ENCODE measurements at regions not wholly inside any gene's neighbourhood (a gene's known extent, or its start where the extent isn't known, plus 50 kb on each side); places are given as distances from the start of the nearest gene placed in this dataset.
"Not testable (repeated sequence)": the region's sequence is repeated elsewhere in the genome, so short reads cannot be mapped to it uniquely, and the experiment has no call there.

DNA sequence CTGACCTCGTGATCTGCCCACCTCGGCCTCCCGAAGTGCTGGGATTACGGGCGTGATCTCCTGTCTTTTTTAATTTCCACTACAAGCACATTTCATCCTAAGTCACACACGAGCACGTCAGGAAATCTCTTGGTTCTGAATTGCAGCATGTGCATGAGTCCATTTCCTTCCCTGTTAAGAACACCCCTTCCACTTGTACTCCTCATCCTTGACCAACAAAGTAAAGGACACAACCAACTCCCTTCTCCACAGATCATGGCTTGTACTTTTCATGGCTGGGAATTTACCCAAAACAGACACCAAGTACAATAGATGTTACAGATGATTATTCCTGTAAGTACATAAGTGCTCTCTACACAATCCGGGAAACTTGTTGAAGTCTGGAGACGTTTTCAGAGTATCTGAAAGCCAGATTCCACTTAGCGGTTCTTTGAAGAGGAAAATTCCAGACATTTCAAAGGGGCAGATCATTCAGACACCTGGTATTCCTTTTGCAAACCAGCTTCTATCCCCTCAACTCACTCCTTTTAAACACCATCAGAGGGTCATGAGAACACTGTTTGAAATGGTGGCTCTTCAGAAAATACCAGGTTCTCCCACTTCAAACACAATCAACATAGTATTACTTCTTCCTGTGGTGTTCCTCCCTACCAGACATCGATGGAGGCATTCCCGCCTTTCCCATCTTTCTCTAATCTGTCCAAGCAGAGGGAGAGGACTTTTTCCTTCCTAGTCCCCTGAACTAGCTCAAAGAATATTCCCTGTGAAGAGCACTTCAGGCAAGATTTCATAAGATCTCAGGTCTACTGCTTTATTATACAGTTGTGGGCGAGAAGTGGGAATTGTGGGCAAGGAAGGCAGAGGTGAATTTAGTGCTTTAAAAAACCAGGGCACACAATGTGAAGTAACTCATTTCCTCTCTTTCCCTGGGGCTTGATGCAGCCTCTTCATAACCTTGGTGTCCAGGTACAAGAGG is 80.1 kb upstream of the TSC22D2 start:
- DNase-seq, result no peak

DNA sequence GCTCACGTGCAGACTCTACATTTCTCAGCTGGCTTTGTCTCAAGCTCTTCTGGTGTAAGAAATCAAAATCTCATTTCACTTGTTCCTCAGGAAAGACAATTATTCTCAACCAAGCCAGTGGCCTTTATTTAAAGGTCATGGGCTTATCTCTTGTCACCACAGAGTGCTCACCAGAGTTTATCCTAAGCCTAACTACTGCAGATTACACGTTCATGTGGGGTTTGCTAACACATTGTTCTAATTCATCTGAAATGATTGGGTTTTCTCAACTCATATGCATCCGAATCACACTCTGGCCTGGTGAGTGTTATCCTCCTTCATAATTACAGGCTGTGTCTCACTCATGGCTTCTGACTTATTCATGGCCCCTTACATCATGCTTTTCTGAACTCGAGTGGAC is 83.3 kb upstream of the TSC22D2 start:
- DNase-seq, result no peak

DNA sequence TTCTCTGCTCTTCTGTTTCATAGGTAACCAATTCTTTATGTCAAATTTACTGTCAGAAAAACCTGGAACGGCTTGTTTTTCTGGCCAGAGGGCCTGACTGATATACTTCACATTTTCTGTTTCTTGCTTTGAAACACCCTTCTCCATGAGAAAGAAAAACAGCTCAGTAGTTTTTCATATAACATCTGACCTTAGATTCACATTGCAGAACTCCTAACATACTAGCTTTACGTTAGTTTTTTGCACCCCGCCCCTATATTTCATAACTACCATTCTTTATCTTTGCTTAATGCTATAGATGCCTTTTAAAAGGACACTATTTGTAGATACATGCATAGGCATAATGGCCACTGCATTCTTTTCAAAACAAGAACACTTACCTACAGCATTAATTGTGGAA is 83.9 kb upstream of the TSC22D2 start:
- no peak for DNase-seq

DNA sequence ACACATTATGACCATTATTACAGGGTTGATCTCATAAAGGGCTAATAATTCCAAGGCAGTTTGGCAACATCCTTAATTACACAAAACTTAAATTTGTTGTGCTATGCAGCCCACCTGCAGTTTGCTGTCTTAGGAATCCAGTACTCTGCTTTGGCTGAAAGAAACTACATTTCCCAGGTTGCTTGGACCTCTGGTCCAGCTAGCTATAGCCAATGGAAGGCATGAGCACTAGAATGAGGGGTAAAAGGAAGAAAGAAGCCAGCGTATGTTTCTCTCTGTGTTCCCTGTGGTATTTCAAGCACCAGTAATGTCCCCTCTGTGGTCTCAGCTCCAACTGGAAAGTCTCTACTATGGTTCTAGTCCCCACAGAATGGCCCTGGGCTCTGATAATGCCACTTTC is 84.3 kb upstream of the TSC22D2 start:
- DNase-seq, result no peak

DNA sequence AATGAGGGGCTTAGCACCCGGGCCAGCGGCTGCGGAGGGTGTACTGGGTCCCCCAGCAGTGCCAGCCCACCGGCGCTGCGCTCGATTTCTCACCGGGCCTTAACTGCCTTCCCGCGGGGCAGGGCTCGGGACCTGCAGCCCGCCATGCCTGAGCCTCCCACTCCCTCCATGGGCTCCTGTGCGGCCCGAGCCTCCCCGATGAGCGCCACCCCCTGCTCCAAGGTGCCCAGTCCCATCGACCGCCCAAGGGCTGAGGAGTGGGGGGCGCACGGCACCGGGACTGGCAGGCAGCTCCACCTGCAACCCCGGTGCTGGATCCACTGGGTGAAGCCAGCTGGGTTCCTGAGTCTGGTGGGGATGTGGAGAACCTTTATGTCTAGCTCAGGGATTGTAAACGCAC is 85.0 kb upstream of the TSC22D2 start:
- not testable (repeated sequence) for DNase-seq

DNA sequence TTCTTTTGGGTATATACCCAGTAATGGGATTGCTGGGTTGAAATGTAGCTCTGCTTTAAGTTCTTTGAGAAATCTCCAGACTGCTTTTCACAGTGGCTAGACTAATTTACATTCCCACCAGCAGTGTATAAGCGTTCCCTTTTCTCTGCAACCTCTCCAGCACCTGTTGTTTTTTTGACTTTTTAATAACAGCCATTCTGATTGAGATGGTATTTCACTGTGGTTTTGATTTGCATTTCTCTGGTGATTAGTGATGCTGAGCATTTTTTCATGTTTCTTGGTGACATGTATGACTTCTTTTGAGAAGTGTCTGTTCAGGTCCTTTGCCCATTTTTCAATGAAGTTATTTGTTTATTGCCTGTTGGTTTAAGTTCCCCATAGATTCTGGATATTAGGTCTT is 87.1 kb upstream of the TSC22D2 start:
- peak; percentile 49 to 66 for DNase-seq

DNA sequence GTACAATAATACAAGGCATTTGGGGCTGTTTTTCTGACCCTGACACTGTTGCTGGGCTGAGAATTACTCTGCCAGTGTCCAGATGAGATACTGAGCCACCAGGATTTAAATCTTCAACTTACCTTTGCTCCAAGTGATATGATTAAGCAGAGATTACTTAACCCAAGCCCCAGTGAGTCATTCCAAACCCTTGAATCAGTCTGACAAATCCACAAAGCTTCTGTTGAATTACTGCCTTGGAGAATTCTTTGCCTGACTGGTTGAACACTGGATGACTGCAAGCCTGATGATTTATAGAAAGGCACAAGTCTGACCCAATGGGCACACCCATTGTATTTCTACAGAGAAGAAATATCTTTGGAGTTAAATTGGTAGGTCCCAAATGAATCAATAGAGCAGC is 88.2 kb upstream of the TSC22D2 start:
- no peak for DNase-seq

DNA sequence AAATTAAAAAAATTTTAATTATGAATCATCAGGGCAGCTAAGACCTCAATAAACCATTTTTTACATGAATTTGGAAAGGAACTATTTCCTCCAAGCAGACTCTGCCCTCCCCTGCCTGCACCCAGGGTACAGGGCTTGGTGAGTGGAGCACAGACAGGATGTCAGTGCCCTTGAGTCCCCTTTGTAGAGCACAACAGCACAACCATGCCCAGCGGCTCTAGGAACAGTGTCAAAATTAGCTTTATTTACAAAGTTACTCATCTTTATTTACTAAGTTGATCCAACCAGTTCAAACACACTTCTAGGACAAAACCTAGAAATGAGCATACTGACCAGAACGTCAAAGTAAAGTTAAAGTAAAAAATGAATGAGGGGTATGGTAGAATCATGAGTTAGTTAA is 90.6 kb upstream of the TSC22D2 start:
- no peak for DNase-seq

DNA sequence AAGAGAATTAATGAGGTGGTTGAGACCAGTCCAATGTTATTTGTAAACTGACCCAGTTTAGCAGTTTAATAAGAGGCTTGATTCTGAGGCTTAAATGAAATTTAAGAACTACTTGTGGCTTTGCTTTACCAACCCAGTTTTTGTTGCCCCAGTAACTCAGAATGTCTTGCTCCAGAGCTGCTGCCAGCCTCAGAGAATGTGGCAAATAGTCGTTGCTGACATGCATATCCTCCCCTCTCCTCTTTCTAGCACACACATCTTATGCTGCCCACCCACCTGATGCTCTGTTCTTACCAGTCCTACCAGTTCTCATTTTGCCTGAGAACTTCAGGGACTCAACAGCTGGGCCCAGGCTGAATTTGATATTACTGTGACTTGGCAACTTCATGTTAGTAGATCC is 92.4 kb upstream of the TSC22D2 start:
- no peak for DNase-seq

DNA sequence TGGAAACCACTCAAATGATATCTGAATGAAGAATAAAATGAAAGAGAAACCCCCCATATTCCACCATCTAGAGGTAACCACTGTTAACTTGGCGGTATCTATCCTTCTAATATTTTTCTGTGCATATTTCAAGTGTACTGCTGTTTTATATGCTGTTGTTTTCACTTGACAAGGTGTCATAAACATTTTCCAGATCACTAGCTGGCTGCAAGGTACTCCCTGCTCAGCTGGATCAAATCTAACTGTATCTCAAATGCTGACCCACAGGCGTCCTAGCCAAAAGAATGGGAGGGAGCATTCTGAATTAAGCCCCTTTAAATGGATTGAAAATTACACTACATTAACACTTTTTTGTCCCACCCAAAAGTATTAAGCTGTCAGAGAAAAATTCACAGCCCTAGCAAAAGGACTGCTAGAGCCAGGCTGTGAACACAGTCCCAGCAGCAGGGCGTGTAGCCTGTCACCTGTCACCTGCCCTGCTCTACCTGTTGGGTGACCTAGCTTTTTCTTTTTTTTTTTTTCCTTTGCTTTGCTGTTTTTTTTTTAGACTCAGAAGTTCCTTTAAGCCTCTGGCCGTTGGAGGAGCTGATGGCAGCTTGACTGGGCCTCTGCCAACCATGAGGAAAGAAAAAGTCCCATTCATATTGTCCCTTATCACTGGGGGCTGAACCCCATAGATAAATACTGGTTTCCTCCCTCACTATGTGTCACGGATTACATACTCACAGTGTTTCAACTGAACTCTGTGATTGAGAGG is 93.7 kb upstream of the TSC22D2 start:
- peak in 1 of 2 experiments; percentile 12 for DNase-seq

DNA sequence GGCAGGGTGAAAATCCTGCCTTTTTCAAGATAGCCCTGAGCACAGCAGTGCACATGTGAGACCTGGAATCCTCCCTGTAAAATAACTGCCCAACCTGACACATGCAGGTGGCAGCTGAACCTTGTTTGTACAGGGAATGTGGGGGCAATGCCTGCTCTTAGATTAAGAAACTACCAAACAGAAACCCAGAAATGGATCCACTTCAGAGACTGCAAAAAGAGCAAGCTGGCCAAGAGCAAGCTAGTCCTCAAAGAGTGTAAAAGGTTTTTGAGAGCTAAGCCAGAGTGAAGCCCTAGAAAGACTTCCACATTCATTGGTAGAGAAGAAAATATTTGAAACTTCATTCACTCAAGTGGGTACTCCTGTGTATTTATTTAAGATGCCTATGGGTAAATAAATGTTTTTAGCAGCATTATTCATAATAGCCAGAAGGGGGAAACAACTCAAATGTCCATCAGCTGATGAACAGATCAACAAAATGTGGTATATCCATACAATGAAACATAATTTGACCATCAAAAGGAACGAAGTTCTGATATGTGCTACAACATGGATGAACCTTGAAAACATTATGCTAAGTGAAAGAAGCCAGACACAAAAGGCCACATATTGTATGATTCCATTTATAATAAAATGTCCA is 96.0 kb upstream of the TSC22D2 start:
- no peak for DNase-seq

DNA sequence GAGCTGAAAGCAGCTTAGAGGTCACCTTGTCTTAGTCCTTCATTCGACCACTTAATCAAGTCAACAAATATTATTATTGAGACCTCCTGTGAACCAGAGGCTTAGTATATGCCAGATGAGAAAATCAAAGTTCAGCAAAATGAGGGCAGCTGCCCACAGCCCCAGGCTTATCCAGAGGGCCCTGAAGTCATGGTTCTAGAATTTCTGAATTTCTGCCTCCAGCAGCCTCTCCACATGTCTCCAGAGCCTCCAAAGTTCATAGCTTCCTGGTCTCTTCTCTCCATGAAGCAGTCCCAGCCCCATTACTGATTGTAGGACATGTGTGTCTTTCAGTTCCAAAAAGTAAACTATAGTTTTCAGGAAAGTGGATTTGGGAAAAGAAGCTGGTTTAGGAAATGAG is 96.9 kb upstream of the TSC22D2 start:
- no peak for DNase-seq

DNA sequence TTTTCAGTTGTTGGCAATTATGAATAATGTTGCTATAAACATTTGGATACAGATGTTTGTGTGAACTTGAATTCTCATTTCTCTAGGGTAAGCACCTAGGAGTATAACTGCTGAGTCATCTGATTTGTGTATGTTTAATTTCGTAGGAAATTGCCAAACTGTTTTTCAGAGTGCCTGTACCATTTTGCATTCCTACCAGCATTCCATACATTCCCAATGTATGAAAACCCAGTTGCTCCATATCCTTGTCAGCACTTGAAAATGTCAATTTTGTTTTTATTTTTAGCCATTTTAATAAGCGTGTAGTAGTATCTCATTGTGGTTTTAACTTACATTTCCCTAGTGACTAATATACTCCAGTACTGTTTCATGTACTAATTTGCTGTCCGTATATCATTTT is 98.5 kb upstream of the TSC22D2 start:
- DNase-seq, result no peak

DNA sequence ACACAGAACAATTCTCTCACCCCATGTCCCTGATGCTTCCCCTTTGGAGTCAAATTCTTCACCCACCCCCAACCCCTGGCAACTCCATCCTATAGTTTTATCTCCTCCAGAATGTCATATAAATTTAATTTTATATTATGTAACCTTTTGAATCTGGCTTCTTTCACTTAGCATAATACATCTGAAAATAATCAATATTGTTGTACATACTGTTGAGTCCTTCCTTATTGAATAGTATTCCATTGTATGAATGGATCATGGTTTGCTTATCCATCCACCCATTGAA is 98.9 kb upstream of the TSC22D2 start:
- DNase-seq, result no peak

DNA sequence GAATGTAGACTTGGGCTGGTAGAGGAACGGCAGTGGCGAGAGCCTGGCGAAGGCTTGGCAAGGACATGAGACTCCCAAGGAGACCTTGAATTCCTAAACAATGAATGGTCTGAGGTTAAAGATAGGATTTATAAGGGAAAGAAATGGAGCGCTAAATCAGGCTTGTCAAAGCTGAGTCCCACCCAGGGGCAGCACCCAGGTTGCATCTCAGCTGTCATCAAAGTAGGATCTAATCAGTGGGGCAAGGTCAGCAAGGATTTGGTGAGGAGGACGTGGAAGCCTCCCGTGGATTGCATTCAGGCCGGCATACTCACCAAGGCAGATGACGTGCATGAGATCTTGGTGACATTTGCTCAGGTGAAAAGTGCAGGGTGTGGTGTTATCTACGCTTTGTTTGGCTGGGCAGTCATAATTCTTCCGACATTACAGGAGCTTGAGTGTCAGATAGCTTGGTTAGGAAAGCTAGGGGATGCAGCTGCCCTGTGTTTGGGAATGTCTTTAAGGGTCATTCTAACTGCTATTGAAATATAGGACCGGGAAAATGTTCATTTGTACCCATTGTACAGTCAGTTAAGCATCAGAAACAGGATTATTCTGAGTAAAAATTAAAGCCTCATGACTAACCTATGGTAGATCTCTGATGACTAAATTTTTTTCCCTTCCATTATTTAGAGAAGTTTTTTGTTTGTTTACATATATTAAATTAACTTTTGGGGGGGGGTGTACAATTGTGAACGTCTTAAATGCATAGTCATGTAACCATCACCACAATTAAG is 99.4 kb upstream of the TSC22D2 start:
- no peak for DNase-seq

DNA sequence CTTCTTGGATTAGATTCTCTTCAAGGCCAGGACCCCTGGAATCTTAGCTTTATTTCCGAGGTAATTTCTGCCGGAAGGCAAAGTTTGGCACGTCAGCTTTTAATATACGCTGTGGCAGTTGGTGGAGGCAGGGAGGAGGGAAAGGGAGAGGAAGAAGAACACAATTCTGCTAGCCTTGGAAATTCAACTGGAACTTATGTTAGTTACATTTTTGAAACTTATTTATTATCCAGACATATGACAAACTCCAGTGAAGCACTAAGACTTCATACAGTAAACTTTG is 100.1 kb upstream of the TSC22D2 start:
- no peak for DNase-seq

DNA sequence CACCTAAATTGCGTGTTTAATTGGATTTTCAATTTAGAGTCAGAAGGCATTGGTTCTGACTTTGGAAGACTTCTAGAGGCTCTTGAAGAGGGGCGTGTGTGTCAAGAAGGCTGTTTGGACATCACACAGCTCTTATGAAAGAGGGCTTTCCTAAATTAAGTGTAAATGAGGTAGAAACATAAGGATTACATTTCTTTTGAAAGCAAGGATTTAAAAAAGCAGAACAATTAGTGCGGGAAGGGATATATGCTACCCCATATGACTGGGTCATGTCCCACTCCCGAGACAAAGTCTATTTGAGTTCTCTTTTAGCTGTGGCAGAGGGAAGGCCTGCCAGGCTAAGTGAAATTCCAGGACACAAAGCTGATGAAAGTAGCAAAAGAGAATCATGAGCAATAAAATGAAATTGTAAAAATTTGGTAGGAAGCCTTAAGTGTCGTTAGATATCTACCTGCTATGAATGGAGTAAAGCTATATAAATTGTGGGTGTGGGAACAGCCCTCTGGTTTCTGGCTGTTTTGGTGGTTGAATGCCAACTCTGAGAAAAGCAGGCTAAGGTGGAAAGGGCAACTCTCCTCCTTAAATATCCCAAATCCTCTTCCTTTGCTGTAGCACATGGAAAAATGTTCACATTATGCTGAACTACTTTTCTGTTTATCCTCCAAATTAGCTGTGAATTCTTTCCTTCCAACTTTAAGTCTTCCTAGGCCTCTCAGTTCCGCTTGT is 100.6 kb upstream of the TSC22D2 start:
- DNase-seq, result no peak

DNA sequence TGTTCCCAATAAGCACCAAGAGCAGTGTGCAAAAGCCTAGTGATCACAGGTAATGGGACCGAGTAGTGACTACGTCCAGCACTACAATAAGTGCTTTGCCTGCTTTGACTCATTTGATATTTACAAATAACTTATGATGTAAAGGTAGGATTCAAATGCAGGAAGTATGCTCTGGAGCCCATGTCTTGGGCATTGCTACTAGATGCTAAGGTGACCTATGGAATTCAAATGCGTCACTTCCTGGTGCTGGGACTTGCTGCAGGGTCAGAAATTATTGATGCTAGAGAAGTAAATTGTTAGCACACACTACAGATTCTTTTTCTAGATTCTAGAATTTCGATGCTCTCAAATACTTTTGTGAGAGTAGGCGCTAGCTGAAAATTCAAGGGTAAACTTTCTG is 101.2 kb upstream of the TSC22D2 start:
- DNase-seq, result no peak

DNA sequence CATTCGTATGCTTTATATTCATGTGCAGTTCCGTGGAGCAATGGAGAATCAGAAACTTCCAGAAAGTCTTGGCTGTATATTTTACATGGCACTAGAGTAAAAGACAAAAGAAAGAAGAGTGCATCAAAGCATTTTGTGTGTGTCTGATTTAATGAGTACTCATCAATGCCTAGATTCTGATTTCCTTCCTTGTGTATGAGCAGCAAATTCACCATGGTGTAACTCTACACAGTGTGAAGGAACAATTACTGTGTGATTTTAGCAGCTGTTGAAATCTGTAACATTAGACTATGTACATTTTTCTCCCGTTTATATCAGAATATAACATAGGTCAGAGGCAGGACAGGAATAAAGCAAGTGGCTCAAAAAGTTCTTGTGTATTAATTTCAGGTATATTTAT is 102.0 kb upstream of the TSC22D2 start:
- DNase-seq, result no peak

DNA sequence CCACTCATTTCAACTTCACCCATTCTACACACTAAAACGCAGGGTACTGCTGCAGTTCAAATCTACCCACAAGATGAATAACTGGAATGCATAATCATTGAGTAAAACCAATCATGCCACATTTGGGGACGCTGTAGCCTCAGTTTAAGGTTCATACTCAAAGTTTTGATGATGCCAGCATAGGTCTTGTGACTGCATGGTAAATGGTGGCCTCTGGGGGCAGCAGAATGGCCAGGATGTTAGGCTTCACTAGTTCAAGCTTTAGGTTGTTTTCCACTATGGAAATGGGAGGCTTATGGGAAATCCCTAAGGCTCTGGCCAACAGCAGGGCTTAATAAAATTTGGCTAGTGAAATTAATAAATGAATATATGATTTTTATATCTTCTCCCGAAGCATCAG is 104.3 kb upstream of the TSC22D2 start:
- peak in 1 of 2 experiments; percentile 19 for DNase-seq

DNA sequence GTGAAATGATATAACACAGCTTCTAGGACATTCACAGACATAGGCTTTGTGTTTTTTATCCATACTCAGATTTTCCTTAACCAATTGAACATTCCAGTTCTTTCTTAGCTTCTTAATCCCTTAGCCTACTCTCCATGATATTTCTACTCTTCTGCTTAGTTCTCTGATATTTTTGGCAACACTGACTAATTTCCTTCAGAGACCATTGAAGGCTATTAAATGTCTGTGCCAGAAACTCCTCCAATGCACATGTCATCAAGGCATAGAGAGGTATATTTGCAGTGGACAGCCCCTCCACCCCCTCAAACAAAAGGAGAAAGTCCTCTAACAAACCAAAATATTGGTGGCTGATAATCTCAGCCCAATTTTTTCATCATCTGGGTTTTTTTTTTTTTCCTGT is 105.9 kb upstream of the TSC22D2 start:
- DNase-seq, result no peak

DNA sequence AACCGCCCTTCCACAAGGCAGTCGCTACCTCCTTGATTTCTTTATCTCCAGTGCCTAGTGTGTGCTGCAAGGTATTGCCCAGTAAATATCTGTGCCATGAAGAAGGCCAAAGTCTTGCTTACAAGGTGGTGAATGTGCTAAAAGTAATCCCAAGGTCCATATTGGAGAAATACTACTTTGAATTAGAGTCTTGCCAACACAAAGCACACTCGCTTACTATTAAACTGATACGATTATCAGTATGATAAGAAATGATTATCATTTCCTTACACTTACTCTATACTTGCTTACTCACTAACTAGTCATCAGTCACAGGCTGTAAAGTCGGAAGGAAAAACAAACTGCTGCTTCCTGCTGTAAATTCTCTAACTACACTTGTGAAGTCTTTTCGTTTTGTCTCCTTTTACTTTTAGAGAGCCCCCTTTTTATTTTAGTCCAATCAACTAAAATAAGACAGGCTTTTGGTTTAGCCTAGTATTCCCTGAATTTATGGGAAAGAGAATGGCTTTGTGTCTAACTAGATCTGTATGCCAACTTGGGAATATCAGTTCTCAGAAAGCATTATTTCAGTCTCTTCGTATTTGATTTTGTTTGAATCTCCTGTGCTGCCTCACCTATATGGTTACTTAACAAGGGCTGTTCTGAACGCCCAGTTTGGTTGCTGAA is 107.1 kb upstream of the TSC22D2 start:
- no peak for DNase-seq

All from NCI-H526 (cell line).